KOPT-K1 (cell line): ENCODE measurements at regions not wholly inside any gene's neighbourhood (a gene's known extent, or its start where the extent isn't known, plus 50 kb on each side); places are given as distances from the start of the nearest gene placed in this dataset.
"Not testable (repeated sequence)": the region's sequence is repeated elsewhere in the genome, so short reads cannot be mapped to it uniquely, and the experiment has no call there.

Experiments used
- H3K27ac ChIP-seq: fragments of 200-600 bp; sonication (generic); 2 replicates; pipeline ENCODE4 v1.5.1; 2016; ENCODE audit warnings: antibody characterized with exemption, mild to moderate bottlenecking, low read depth, low read length; ENCODE audit not compliant: poor library complexity, severe bottlenecking
- H3K36me3 ChIP-seq: fragments of 200-600 bp; sonication (generic); 2 replicates; pipeline ENCODE4 v1.5.1; 2017; ENCODE audit warnings: antibody characterized with exemption, mild to moderate bottlenecking, low read length, moderate library complexity; ENCODE audit not compliant: insufficient read depth
- H3K9me3 ChIP-seq: fragments of 200-600 bp; sonication (generic); 2 replicates; pipeline ENCODE4 v1.5.1; 2017; ENCODE audit warnings: antibody characterized with exemption, low read length, mild to moderate bottlenecking; ENCODE audit not compliant: insufficient read depth, poor library complexity, severe bottlenecking

GRCh38 chr21:36260030-36260787 is 59.8 kb upstream of the MORC3 start:
- Histone ChIP-seq H3K36me3 (peaks cover 41% of the 10 kb centered on the region), H3K9me3 (no peaks in the 10 kb centered on the region), H3K27ac (peak overlapping the region; percentile 70)

GRCh38 chr21:36260802-36261201 is 59.2 kb upstream of the MORC3 start:
- Histone ChIP-seq H3K36me3 (peaks cover 47% of the 10 kb centered on the region), H3K9me3 (no peaks in the 10 kb centered on the region), H3K27ac (peak overlapping the region; percentile 70)

GRCh38 chr21:36261459-36261858 is 58.5 kb upstream of the MORC3 start:
- Histone ChIP-seq H3K27ac (no peak overlapping the region), H3K36me3 (peaks cover 50% of the 10 kb centered on the region), H3K9me3 (no peaks in the 10 kb centered on the region)

- H3K9me3 ChIP-seq, result no peaks in the 10 kb centered on the region
- peaks cover 45% of the 10 kb centered on the region; the same call in 1 of the 2 replicates for H3K36me3 ChIP-seq
- H3K27ac ChIP-seq, result no peak overlapping the region
Observed at GRCh38 chr21:36263797-36264196, 56.2 kb upstream of the MORC3 start.

GRCh38 chr21:36265431-36265830 is 54.6 kb upstream of the MORC3 start:
- peaks cover 45% of the 10 kb centered on the region; the same call in 1 of the 2 replicates for H3K36me3 ChIP-seq

GRCh38 chr21:36267828-36268227 is 52.2 kb upstream of the MORC3 start:
- not testable (repeated sequence) for H3K9me3 ChIP-seq, H3K27ac ChIP-seq
- H3K36me3 ChIP-seq, result peaks cover 32% of the 10 kb centered on the region; the same call in 1 of the 2 replicates

More at GRCh38 chr21:36265431-36265830, 54.6 kb upstream of the MORC3 start:
- H3K27ac ChIP-seq, result no peak overlapping the region
- H3K9me3 ChIP-seq, result no peaks in the 10 kb centered on the region

- not testable (repeated sequence) for H3K9me3 ChIP-seq, H3K27ac ChIP-seq
- H3K36me3 ChIP-seq, result peaks cover 32% of the 10 kb centered on the region; the same call in 1 of the 2 replicates
Observed at GRCh38 chr21:36268264-36268663, 51.7 kb upstream of the MORC3 start.
